GM12878 (cell line): ENCODE measurements at regions not wholly inside any gene's neighbourhood (a gene's known extent, or its start where the extent isn't known, plus 50 kb on each side); places are given as distances from the start of the nearest gene placed in this dataset.

ENCODE experiments used
- ATAC-seq: fragments of 200-7000 bp; cut with Tn5 transposase; 3 replicates; pipeline ENCODE4 v1.9.1; 2020; ENCODE audit warnings: mild to moderate bottlenecking, moderate library complexity
- BruUV-seq: library from RNA; stranded (reverse); fragments of 400-500 nt; replicated peaks from 2 replicates; lab custom pipeline; 2021; lab: Mats Ljungman, UMichigan
- CTCF ChIA-PET: fragments of 300-600 bp; sonication (Branson Sonifier 250); formaldehyde crosslinking; extraction: SDS; loops from one replicate; lab custom pipeline; 2021; ENCODE audit warnings: inconsistent platforms; lab: Yijun Ruan, JAX
- POLR2A ChIA-PET: fragments of 350-600 bp; formaldehyde crosslinking; extraction: SDS; loops from one replicate; lab custom pipeline; 2021; ENCODE audit warnings: inconsistent platforms; lab: Charles Lee
- RAD21 ChIA-PET: fragments of 300-600 bp; sonication (Branson Sonifier 250); formaldehyde crosslinking; loops from one replicate; lab custom pipeline; 2023; ENCODE audit warnings: antibody characterized with exemption; ENCODE audit not compliant: unreplicated experiment; lab: Charles Lee
- SMC1A ChIA-PET: fragments of 300-600 bp; sonication (Branson Sonifier 250); formaldehyde crosslinking; loops from one replicate; lab custom pipeline; 2023; ENCODE audit not compliant: unreplicated experiment, uncharacterized antibody; lab: Charles Lee
- DNase-seq: peaks from one replicate; pipeline ENCODE4 v3.0.0-alpha.2; 2011; ENCODE audit warnings: low read depth, low spot score
- FAIRE-seq: peaks from 3 replicates; lab custom pipeline; 2011; peaks lifted over from hg19 to GRCh38; lab: Jason Lieb, UNC
- H2AFZ ChIP-seq: 2 replicates; pipeline ENCODE4 v1.6.0; 2011; ENCODE audit warnings: low read depth, low read length, control low read depth; ENCODE audit not compliant: control insufficient read depth
- H3K27ac ChIP-seq: 2 replicates; pipeline ENCODE4 v1.5.1; 2011; ENCODE audit warnings: control low read depth; ENCODE audit not compliant: control insufficient read depth, insufficient read depth
- H3K27me3 ChIP-seq, 2 experiments: replicated peaks in 1 of 2; 2 replicates each; pipeline versions ENCODE4 v1.6.0 to v1.6.1; 2011; ENCODE audit warnings: low read length in 1 of 2; ENCODE audit not compliant: control insufficient read depth in 2 of 2, insufficient read depth in 2 of 2
- H3K36me3 ChIP-seq, 2 experiments: 2 replicates each; pipeline ENCODE4 v1.5.1; 2011; ENCODE audit warnings: low read length in 1 of 2; ENCODE audit not compliant: control insufficient read depth in 2 of 2, insufficient read depth in 2 of 2
- H3K4me1 ChIP-seq: 2 replicates; pipeline ENCODE4 v1.6.1; 2011; ENCODE audit warnings: mild to moderate bottlenecking, low read length, moderate library complexity, mixed read lengths; ENCODE audit not compliant: control insufficient read depth, insufficient read depth
- H3K4me2 ChIP-seq: 2 replicates; pipeline ENCODE4 v1.6.0; 2011; ENCODE audit warnings: control low read depth; ENCODE audit not compliant: control insufficient read depth, insufficient read depth
- H3K4me3 ChIP-seq: fragments of 200-600 bp; sonication (generic); 2 replicates; pipeline ENCODE4 v1.5.1; 2016
- H3K79me2 ChIP-seq: 2 replicates; pipeline ENCODE4 v1.6.0; 2011; ENCODE audit warnings: low read length; ENCODE audit not compliant: control insufficient read depth, insufficient read depth
- H3K9ac ChIP-seq: 2 replicates; pipeline ENCODE4 v1.8.0; 2011; ENCODE audit warnings: low read length, control low read depth, mixed read lengths; ENCODE audit not compliant: control insufficient read depth, insufficient read depth
- H3K9me3 ChIP-seq: replicated peaks from 3 replicates; pipeline ENCODE4 v1.5.1; 2011; ENCODE audit warnings: mild to moderate bottlenecking, low read length; ENCODE audit not compliant: control insufficient read depth, insufficient read depth
- H4K20me1 ChIP-seq: 2 replicates; pipeline ENCODE4 v1.6.0; 2011; ENCODE audit not compliant: control insufficient read depth, insufficient read depth
- BMI1 ChIP-seq: fragments of 450-650 bp; IDR thresholded peaks from 2 replicates; pipeline ENCODE4 v1.6.1; 2016; ENCODE audit warnings: mild to moderate bottlenecking, moderate library complexity, borderline replicate concordance
- BRCA1 ChIP-seq: IDR thresholded peaks from 2 replicates; pipeline ENCODE4 v1.6.1; 2011; ENCODE audit warnings: low read depth, low read length, improper control_type of control experiment
- EZH2 ChIP-seq: IDR thresholded peaks from 2 replicates; pipeline ENCODE4 v1.6.1; 2012; ENCODE audit warnings: low read depth, mild to moderate bottlenecking, control low read depth, inconsistent platforms, low read length, borderline replicate concordance; ENCODE audit not compliant: control insufficient read depth
- IKZF1 ChIP-seq: fragments of 450-650 bp; conservative IDR thresholded peaks from 2 replicates; pipeline ENCODE4 v1.6.1; 2017; ENCODE audit warnings: antibody characterized with exemption, mild to moderate bottlenecking
- MEF2A ChIP-seq: IDR thresholded peaks from 2 replicates; pipeline ENCODE4 v1.6.1; 2011; ENCODE audit warnings: low read depth, mild to moderate bottlenecking, low read length, moderate library complexity; ENCODE audit not compliant: insufficient read depth
- MTA2 ChIP-seq: fragments of 450-650 bp; IDR thresholded peaks from 2 replicates; pipeline ENCODE4 v1.6.1; 2016; ENCODE audit warnings: low read depth, mild to moderate bottlenecking, moderate library complexity
- MYB ChIP-seq: fragments of 150-350 bp; IDR thresholded peaks from 2 replicates; pipeline ENCODE4 v1.6.1; 2014; ENCODE audit warnings: mild to moderate bottlenecking, low read depth, low read length, borderline replicate concordance
- NKRF ChIP-seq: fragments of 450-650 bp; conservative IDR thresholded peaks from 2 replicates; pipeline ENCODE4 v1.6.1; 2017; ENCODE audit warnings: mild to moderate bottlenecking, moderate library complexity
- NRF1 ChIP-seq: conservative IDR thresholded peaks from 2 replicates; pipeline ENCODE4 v1.6.1; 2011; ENCODE audit warnings: mild to moderate bottlenecking, low read depth, low read length, improper control_type of control experiment
- POLR2AphosphoS5 ChIP-seq: IDR thresholded peaks from 2 replicates; pipeline ENCODE4 v1.6.1; 2011; ENCODE audit warnings: mild to moderate bottlenecking, low read length, inconsistent platforms
- SIN3A ChIP-seq: IDR thresholded peaks from 2 replicates; pipeline ENCODE4 v1.6.1; 2012; ENCODE audit warnings: low read depth, low read length, improper control_type of control experiment
- SREBF2 ChIP-seq: IDR thresholded peaks from 2 replicates; pipeline ENCODE4 v1.6.1; 2012; ENCODE audit warnings: mild to moderate bottlenecking, low read length
- ZBTB11 ChIP-seq: fragments of 450-650 bp; formaldehyde crosslinking; IDR thresholded peaks from 2 replicates; pipeline ENCODE4 v1.5.0; 2022; ENCODE audit warnings: mild to moderate bottlenecking, missing genetic modification characterization
- ZBTB33 ChIP-seq: fragments of 450-650 bp; IDR thresholded peaks from 2 replicates; pipeline ENCODE4 v1.6.1; 2017; ENCODE audit warnings: mild to moderate bottlenecking
- ZNF622 ChIP-seq: fragments of 450-650 bp; IDR thresholded peaks from 2 replicates; pipeline ENCODE4 v1.6.1; 2017; ENCODE audit warnings: mild to moderate bottlenecking, inconsistent platforms
- WGBS: methylation state at CpG from one replicate; pipeline ENCODE4 v1.1.6; 2016; ENCODE audit warnings: low lambda C conversion rate; ENCODE audit not compliant: insufficient replicate concordance, insufficient coverage; ENCODE audit errors: missing lambda C conversion rate; 5-methylcytosine and 5-hydroxymethylcytosine counted together
- in situ Hi-C: fragments of 300-500 bp; cut with MboI; formaldehyde crosslinking; loops from 9 replicates; pipeline ENCODE4 v1.14.3; 2018; ENCODE audit warnings: mixed read lengths
- intact Hi-C: fragments of 100-400 bp; cut with micrococcal nuclease; formaldehyde crosslinking; loops from one replicate; pipeline ENCODE4 v1.14.2; 2022; ENCODE audit not compliant: unreplicated experiment

GRCh38 chr1:164958982-164959768 is 397.3 kb downstream of the LMX1A start:
- WGBS, result 0% methylated on average over 6 of the region's 6 CpGs

More at GRCh38 chr1:164958982-164959768, 397.3 kb downstream of the LMX1A start:
- Histone ChIP-seq H3K4me3 (no peak overlapping the region), H3K27ac (no peak overlapping the region), H3K9ac (no peak overlapping the region), H3K9me3 (no peaks in the 10 kb centered on the region), H2AFZ (no peak overlapping the region), H4K20me1 (0 out of 2 replicates have a peak, but pooled peaks cover 2% of the 10 kb centered on the region), H3K4me1 (no peaks in the 10 kb centered on the region), H3K36me3 (no peaks in the 10 kb centered on the region), H3K79me2 (no peaks in the 10 kb centered on the region), H3K4me2 (no peak overlapping the region), H3K27me3 (no peaks in the 10 kb centered on the region)
- ChIA-PET RAD21 (no interaction called here), CTCF (no interaction called here), SMC1A (interaction anchor here (1.6 kb wide), 1 partner anchor 12 kb away, joined by 3 read pairs; no protein-coding TSS in a partner anchor), POLR2A (no interaction called here)
- in situ Hi-C loops, result no loop called here
- no TSS peak for BruUV-seq
- ATAC-seq (no peak), DNase-seq (no peak), FAIRE-seq (no peak)
- no peak for TF ChIP-seq MEF2A
- TF ChIP-seq POLR2AphosphoS5, result no peak
- TF ChIP-seq SREBF2, result no peak
- TF ChIP-seq BMI1, result no peak
- no peak for TF ChIP-seq MTA2
- no peak for TF ChIP-seq ZBTB11 (CRISPR knock-in tag)
- no peak for TF ChIP-seq ZBTB33
- TF ChIP-seq ZNF622, result no peak
- TF ChIP-seq IKZF1, result no peak
- no peak for TF ChIP-seq SIN3A
- no peak for TF ChIP-seq NRF1
- no peak for TF ChIP-seq NKRF
- TF ChIP-seq EZH2, result no peak
- no peak for TF ChIP-seq BRCA1
- no peak for TF ChIP-seq MYB
- intact Hi-C loops, result no loop called here
